HG02938 (cell line): ENCODE measurements at regions not wholly inside any gene's neighbourhood (a gene's known extent, or its start where the extent isn't known, plus 50 kb on each side); places are given as distances from the start of the nearest gene placed in this dataset.
"Not testable (repeated sequence)": the region's sequence is repeated elsewhere in the genome, so short reads cannot be mapped to it uniquely, and the experiment has no call there.

ENCODE experiments used
- ATAC-seq: cut with Tn5 transposase; IDR thresholded peaks from one replicate; pipeline ENCODE4 v1.9.1; 2021; ENCODE audit warnings: mild to moderate bottlenecking, moderate library complexity; ENCODE audit not compliant: unreplicated experiment

GRCh38 chr7:92925876-92926696, 89.7 kb upstream of the CDK6 start:
- ATAC-seq: no peak

GRCh38 chr7:92924800-92925199, 88.4 kb upstream of the CDK6 start:
- ATAC-seq: no peak

- no peak for ATAC-seq
Measured at GRCh38 chr7:92917230-92917629, 80.9 kb upstream of the CDK6 start.

GRCh38 chr7:92916770-92917224, 80.4 kb upstream of the CDK6 start:
- no peak for ATAC-seq

GRCh38 chr7:92915348-92915747, 79.0 kb upstream of the CDK6 start:
- ATAC-seq: no peak

GRCh38 chr7:92914645-92915044, 78.3 kb upstream of the CDK6 start:
- ATAC-seq: no peak

- no peak for ATAC-seq
Measured at GRCh38 chr7:92913849-92914248, 77.5 kb upstream of the CDK6 start.

- no peak for ATAC-seq
Measured at GRCh38 chr7:92910976-92911375, 74.6 kb upstream of the CDK6 start.

- no peak for ATAC-seq
Measured at GRCh38 chr7:92909686-92910475, 73.5 kb upstream of the CDK6 start.

GRCh38 chr7:92904244-92905131, 68.1 kb upstream of the CDK6 start:
- peak; percentile 99 for ATAC-seq

GRCh38 chr7:92898798-92899197, 62.4 kb upstream of the CDK6 start:
- no peak for ATAC-seq

GRCh38 chr7:92894857-92895256, 58.5 kb upstream of the CDK6 start:
- ATAC-seq: not testable (repeated sequence)

- ATAC-seq: no peak
Measured at GRCh38 chr7:92889081-92889480, 52.7 kb upstream of the CDK6 start.
